Liver (tissue), 8 donors: ENCODE measurements at regions not wholly inside any gene's neighbourhood (a gene's known extent, or its start where the extent isn't known, plus 50 kb on each side); places are given as distances from the start of the nearest gene placed in this dataset.

Experiments used
- DNase-seq: peaks from one replicate; pipeline ENCODE4 v3.0.0-alpha.2; 2017; ENCODE audit warnings: low spot score
- H3K27ac ChIP-seq, 2 donors: one replicate each; pipeline ENCODE4 v1.7.0; 2013; ENCODE audit warnings: inconsistent platforms in 2 of 2, low read length in 2 of 2, control low read depth in 1 of 2, low read depth in 1 of 2, mild to moderate bottlenecking in 1 of 2
- H3K27me3 ChIP-seq, 4 donors: one replicate each; pipeline versions ENCODE4 v1.6.1 to v1.7.0; 2013; ENCODE audit warnings: low read length in 3 of 4, inconsistent platforms in 1 of 4, mild to moderate bottlenecking in 1 of 4, moderate library complexity in 1 of 4; ENCODE audit not compliant: control insufficient read depth in 4 of 4, insufficient read depth in 4 of 4
- H3K36me3 ChIP-seq, 4 donors: one replicate each; pipeline versions ENCODE4 v1.6.1 to v1.7.0; 2013; ENCODE audit warnings: low read length in 3 of 4, mild to moderate bottlenecking in 3 of 4, low read depth in 1 of 4, moderate library complexity in 1 of 4; ENCODE audit not compliant: control insufficient read depth in 4 of 4, insufficient read depth in 3 of 4
- H3K4me1 ChIP-seq, 4 donors: one replicate each; pipeline versions ENCODE4 v1.6.1 to v1.7.0; 2013; ENCODE audit warnings: low read length in 3 of 4, mild to moderate bottlenecking in 3 of 4, moderate library complexity in 1 of 4; ENCODE audit not compliant: control insufficient read depth in 4 of 4, insufficient read depth in 4 of 4
- H3K4me3 ChIP-seq, 3 donors: one replicate each; pipeline versions ENCODE4 v1.6.1 to v1.7.0; 2013; ENCODE audit warnings: low read length in 3 of 3, control low read depth in 1 of 3, low read depth in 1 of 3, mild to moderate bottlenecking in 1 of 3
- H3K9ac ChIP-seq, 2 donors: one replicate each; pipeline ENCODE4 v1.7.0; 2013; ENCODE audit warnings: low read length in 2 of 2, mild to moderate bottlenecking in 2 of 2, moderate library complexity in 2 of 2, control low read depth in 1 of 2, low read depth in 1 of 2
- H3K9me3 ChIP-seq, 4 donors: one replicate each; pipeline versions ENCODE4 v1.6.1 to v1.7.0; 2013; ENCODE audit warnings: low read length in 3 of 4; ENCODE audit not compliant: control insufficient read depth in 4 of 4
- CTCF ChIP-seq: fragments of 150-350 bp; IDR thresholded peaks from 2 replicates; pipeline ENCODE4 v1.5.1; 2017; ENCODE audit warnings: improper control_type of control experiment, low read depth, low read length; ENCODE audit not compliant: missing input control
- EGR1 ChIP-seq, 2 donors: IDR thresholded peaks; 2 replicates each; pipeline ENCODE4 v1.6.1; 2016 to 2018; ENCODE audit warnings: antibody characterized with exemption in 2 of 2, low read depth in 2 of 2
- FOXA1 ChIP-seq: IDR thresholded peaks from 2 replicates; pipeline ENCODE4 v1.6.1; 2016; ENCODE audit warnings: antibody characterized with exemption
- FOXA2 ChIP-seq: IDR thresholded peaks from 2 replicates; pipeline ENCODE4 v1.6.1; 2016; ENCODE audit warnings: antibody characterized with exemption
- HNF4A ChIP-seq, 2 donors: conservative IDR thresholded peaks; 2 replicates each; pipeline ENCODE4 v1.6.1; 2016; ENCODE audit warnings: antibody characterized with exemption in 2 of 2, mild to moderate bottlenecking in 2 of 2
- HNF4G ChIP-seq: IDR thresholded peaks from 2 replicates; pipeline ENCODE4 v1.6.1; 2016; ENCODE audit warnings: antibody characterized with exemption
- MAX ChIP-seq: IDR thresholded peaks from 2 replicates; pipeline ENCODE4 v1.6.1; 2016; ENCODE audit warnings: antibody characterized with exemption
- NR2F2 ChIP-seq: IDR thresholded peaks from 2 replicates; pipeline ENCODE4 v1.6.1; 2016; ENCODE audit warnings: antibody characterized with exemption
- REST ChIP-seq: IDR thresholded peaks from 2 replicates; pipeline ENCODE4 v1.6.1; 2016; ENCODE audit warnings: antibody characterized with exemption, mild to moderate bottlenecking
- RXRA ChIP-seq, 2 donors: IDR thresholded peaks; 2 replicates each; pipeline ENCODE4 v1.6.1; 2017 to 2018; ENCODE audit warnings: antibody characterized with exemption in 2 of 2, mild to moderate bottlenecking in 1 of 2
- SP1 ChIP-seq: IDR thresholded peaks from 2 replicates; pipeline ENCODE4 v1.6.1; 2018; ENCODE audit warnings: antibody characterized with exemption, mild to moderate bottlenecking
- YY1 ChIP-seq: IDR thresholded peaks from 2 replicates; pipeline ENCODE4 v1.6.1; 2016; ENCODE audit warnings: antibody characterized with exemption, mild to moderate bottlenecking
- ZBTB33 ChIP-seq: IDR thresholded peaks from 2 replicates; pipeline ENCODE4 v1.6.1; 2016; ENCODE audit warnings: antibody characterized with exemption
- WGBS: extraction: QIAGEN DNeasy Blood & Tissue Kit; methylation state at CpG from one replicate; pipeline ENCODE4 v1.1.7; 2013; 5-methylcytosine and 5-hydroxymethylcytosine counted together
- TF ChIP-seq, protein P1 (sequence below): IDR thresholded peaks from 2 replicates; pipeline ENCODE4 v1.6.1; 2016; ENCODE audit warnings: antibody characterized with exemption
- donor health status: healthy.
- donor health status: healthy.
- donor health status: healthy.
- donor health status: healthy.
- donor health status: healthy.

DNA sequence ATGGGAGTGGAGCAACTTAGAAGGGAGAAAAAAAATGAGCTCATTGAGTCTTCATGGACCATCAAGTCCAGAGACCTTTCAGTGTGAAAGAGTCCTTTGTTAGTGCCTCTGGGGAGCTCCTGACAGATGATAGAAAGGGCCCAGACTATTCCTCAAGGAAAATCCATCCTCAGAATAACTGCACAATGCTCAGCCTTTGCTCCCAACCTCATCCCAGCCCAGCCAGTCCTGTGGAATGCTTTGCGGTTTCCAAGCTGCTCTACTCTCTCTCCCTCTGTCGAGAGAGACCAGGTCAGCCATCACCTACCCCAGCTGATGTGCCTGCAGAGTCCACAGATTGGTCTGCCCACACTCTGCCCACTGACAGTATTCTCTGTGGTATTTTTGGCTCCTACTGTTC lies 406.2 kb downstream of the MFSD1 start (continued):
- no peak for TF ChIP-seq REST
- TF ChIP-seq SP1, result no peak

DNA sequence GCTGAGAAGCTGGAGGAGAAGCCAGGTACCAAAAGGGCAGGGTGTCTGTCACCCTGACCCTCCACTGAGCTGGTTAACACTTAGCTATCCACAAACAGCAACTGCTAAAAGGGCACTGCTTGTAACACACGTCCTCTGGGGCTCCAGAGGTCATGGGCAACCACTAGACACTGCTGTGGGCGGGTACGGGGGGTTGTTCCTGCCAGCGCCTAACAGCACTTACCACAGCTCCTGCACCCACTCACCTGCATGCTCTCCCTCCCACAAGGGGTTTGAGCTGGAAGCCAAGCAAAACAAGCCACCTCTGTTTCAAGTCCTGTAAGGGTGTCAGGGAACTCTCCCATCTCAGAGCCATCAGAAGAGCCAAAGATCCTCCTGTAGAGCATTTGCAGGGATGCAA lies 407.6 kb downstream of the MFSD1 start:
- Histone ChIP-seq H3K27me3 (no peaks in the 10 kb centered on the region), H3K27ac (no peak overlapping the region), H3K9ac (no peak overlapping the region), H3K4me3 (no peak overlapping the region), H3K4me1 (no peaks in the 10 kb centered on the region), H3K36me3 (no peaks in the 10 kb centered on the region), H3K9me3 (peaks cover 0 to 2% (median 0%) of the 10 kb centered on the region in 4 donors)
- 75% methylated on average over 4 of the region's 4 CpGs for WGBS
- no peak for DNase-seq
- TF ChIP-seq, protein P1, sequence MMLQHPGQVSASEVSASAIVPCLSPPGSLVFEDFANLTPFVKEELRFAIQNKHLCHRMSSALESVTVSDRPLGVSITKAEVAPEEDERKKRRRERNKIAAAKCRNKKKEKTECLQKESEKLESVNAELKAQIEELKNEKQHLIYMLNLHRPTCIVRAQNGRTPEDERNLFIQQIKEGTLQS, result no peak
- TF ChIP-seq RXRA (IDR thresholded peaks at IDR 0.05) (no peak), REST (no peak), FOXA2 (no peak), CTCF (no peak), HNF4A (conservative IDR thresholded peaks at IDR 0.05) (no peak), YY1 (no peak), SP1 (no peak), EGR1 (IDR thresholded peaks at IDR 0.05; ENCODE audit: low read depth in 2 of 2) (no peak), NR2F2 (no peak), FOXA1 (no peak), HNF4G (no peak), MAX (no peak), ZBTB33 (no peak)
